PC-3 (cell line): ENCODE measurements at regions not wholly inside any gene's neighbourhood (a gene's known extent, or its start where the extent isn't known, plus 50 kb on each side); places are given as distances from the start of the nearest gene placed in this dataset.

ENCODE experiments used
- EZH2 ChIP-seq: fragments of 300-600 bp; sonication (generic); IDR thresholded peaks from one replicate; pipeline ENCODE4 v1.6.1; 2017; ENCODE audit warnings: antibody characterized with exemption, mild to moderate bottlenecking, low read length; ENCODE audit not compliant: unreplicated experiment
- TF ChIP-seq, protein P1 (sequence below): fragments of 300-600 bp; sonication (generic); conservative IDR thresholded peaks from 2 replicates; pipeline ENCODE4 v1.5.1; 2017; ENCODE audit warnings: antibody characterized with exemption, low read depth, mild to moderate bottlenecking, low read length

DNA sequence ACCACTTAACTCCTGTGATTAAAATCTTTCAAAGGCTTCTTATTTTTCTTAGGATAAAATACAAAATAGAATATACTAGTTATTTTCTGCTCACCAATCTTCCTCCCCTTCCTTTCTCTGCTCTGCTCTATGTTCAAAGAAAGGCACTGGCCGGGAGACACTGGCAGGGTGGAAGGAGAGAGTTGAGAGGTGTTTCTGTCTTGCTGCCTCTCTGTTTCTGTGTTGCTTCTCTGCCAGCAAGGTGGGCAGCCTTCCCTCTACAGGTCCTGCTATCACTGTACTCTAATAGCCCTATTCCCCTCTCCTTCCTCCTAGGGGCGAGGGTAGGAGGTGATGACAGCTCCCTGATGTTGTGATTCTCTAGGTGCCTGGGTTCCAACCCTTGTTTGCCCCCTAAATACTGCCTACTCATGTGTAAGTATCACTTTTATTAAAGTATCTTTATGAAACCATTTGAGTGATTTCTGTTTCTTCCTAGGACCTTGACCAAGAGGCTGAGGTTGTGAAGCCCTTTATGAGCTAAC lies 515.1 kb downstream of the TLE4 start:
- TF ChIP-seq, protein P1, sequence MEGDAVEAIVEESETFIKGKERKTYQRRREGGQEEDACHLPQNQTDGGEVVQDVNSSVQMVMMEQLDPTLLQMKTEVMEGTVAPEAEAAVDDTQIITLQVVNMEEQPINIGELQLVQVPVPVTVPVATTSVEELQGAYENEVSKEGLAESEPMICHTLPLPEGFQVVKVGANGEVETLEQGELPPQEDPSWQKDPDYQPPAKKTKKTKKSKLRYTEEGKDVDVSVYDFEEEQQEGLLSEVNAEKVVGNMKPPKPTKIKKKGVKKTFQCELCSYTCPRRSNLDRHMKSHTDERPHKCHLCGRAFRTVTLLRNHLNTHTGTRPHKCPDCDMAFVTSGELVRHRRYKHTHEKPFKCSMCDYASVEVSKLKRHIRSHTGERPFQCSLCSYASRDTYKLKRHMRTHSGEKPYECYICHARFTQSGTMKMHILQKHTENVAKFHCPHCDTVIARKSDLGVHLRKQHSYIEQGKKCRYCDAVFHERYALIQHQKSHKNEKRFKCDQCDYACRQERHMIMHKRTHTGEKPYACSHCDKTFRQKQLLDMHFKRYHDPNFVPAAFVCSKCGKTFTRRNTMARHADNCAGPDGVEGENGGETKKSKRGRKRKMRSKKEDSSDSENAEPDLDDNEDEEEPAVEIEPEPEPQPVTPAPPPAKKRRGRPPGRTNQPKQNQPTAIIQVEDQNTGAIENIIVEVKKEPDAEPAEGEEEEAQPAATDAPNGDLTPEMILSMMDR = no peak
- TF ChIP-seq EZH2 = no peak
